Cardiac muscle cell (in vitro differentiated cells and primary cell): ENCODE measurements at regions not wholly inside any gene's neighbourhood (a gene's known extent, or its start where the extent isn't known, plus 50 kb on each side); places are given as distances from the start of the nearest gene placed in this dataset.

Experiments used
- DNase-seq, 2 donors: peaks; one replicate each; pipeline versions ENCODE4 v3.0.0 to v3.0.0-alpha.2; 2010 to 2017; ENCODE audit warnings: low read depth in 1 of 2, low spot score in 1 of 2
- H3K27ac ChIP-seq: fragments of 200-600 bp; sonication (generic); 2 replicates; pipeline ENCODE4 v1.5.1; 2016
- H3K27me3 ChIP-seq: fragments of 200-600 bp; sonication (generic); 2 replicates; pipeline ENCODE4 v1.6.0; 2016; ENCODE audit warnings: control low read depth
- H3K36me3 ChIP-seq: fragments of 200-600 bp; sonication (generic); 2 replicates; pipeline ENCODE4 v1.5.1; 2016; ENCODE audit warnings: control low read depth
- H3K4me1 ChIP-seq: fragments of 200-600 bp; sonication (generic); 2 replicates; pipeline ENCODE4 v1.8.1; 2017; ENCODE audit warnings: low read depth, mild to moderate bottlenecking, mixed run types
- H3K4me3 ChIP-seq: fragments of 200-600 bp; sonication (generic); 2 replicates; pipeline ENCODE4 v1.5.1; 2016; ENCODE audit warnings: mild to moderate bottlenecking
- H3K9me3 ChIP-seq: fragments of 200-600 bp; sonication (generic); 2 replicates; pipeline ENCODE4 v1.5.1; 2017; ENCODE audit warnings: low read depth, mild to moderate bottlenecking, control low read depth
- CTCF ChIP-seq: IDR thresholded peaks from 2 replicates; pipeline ENCODE4 v1.5.1; 2012; ENCODE audit warnings: low read depth, mild to moderate bottlenecking, low read length

- TF ChIP-seq CTCF: no peak
- H3K27ac ChIP-seq: no peak overlapping the region
- no peaks in the 10 kb centered on the region for H3K9me3 ChIP-seq
- no peak for DNase-seq
- no peaks in the 10 kb centered on the region for H3K27me3 ChIP-seq
- H3K4me1 ChIP-seq: no peaks in the 10 kb centered on the region
- H3K36me3 ChIP-seq: no peaks in the 10 kb centered on the region
- no peak overlapping the region for H3K4me3 ChIP-seq
These were observed 285.1 kb downstream of the SH3GL2 start for GRCh38 chr9:17863924-17864323.

GRCh38 chr9:17864951-17865350 lies 286.1 kb downstream of the SH3GL2 start:
- no peaks in the 10 kb centered on the region for H3K27me3 ChIP-seq
- no peak overlapping the region for H3K27ac ChIP-seq
- TF ChIP-seq CTCF: no peak
- no peaks in the 10 kb centered on the region for H3K4me1 ChIP-seq
- H3K9me3 ChIP-seq: no peaks in the 10 kb centered on the region
- no peaks in the 10 kb centered on the region for H3K36me3 ChIP-seq
- no peak overlapping the region for H3K4me3 ChIP-seq
- DNase-seq: no peak

GRCh38 chr9:17865881-17866280 lies 287.0 kb downstream of the SH3GL2 start:
- Histone ChIP-seq H3K27me3 (no peaks in the 10 kb centered on the region), H3K36me3 (no peaks in the 10 kb centered on the region), H3K4me1 (no peaks in the 10 kb centered on the region), H3K9me3 (no peaks in the 10 kb centered on the region), H3K27ac (no peak overlapping the region), H3K4me3 (no peak overlapping the region)
- no peak for DNase-seq
- TF ChIP-seq CTCF: no peak

GRCh38 chr9:17870722-17871121 lies 291.9 kb downstream of the SH3GL2 start:
- Histone ChIP-seq H3K4me1 (no peaks in the 10 kb centered on the region), H3K27me3 (no peaks in the 10 kb centered on the region), H3K9me3 (no peaks in the 10 kb centered on the region), H3K4me3 (no peak overlapping the region), H3K36me3 (no peaks in the 10 kb centered on the region), H3K27ac (no peak overlapping the region)
- DNase-seq: no peak
- no peak for TF ChIP-seq CTCF

- DNase-seq: no peak
- Histone ChIP-seq H3K4me1 (no peaks in the 10 kb centered on the region), H3K4me3 (no peak overlapping the region), H3K9me3 (no peaks in the 10 kb centered on the region), H3K27ac (no peak overlapping the region), H3K27me3 (no peaks in the 10 kb centered on the region), H3K36me3 (no peaks in the 10 kb centered on the region)
- no peak for TF ChIP-seq CTCF
These were observed 292.5 kb downstream of the SH3GL2 start for GRCh38 chr9:17871213-17871890.

GRCh38 chr9:17875886-17876285 lies 297.0 kb downstream of the SH3GL2 start:
- DNase-seq: no peak
- no peak overlapping the region for H3K4me3 ChIP-seq
- H3K27ac ChIP-seq: no peak overlapping the region
- H3K9me3 ChIP-seq: no peaks in the 10 kb centered on the region
- no peaks in the 10 kb centered on the region for H3K4me1 ChIP-seq
- TF ChIP-seq CTCF: no peak
- no peaks in the 10 kb centered on the region for H3K36me3 ChIP-seq
- H3K27me3 ChIP-seq: no peaks in the 10 kb centered on the region
